ENCODE measurements at regions not wholly inside any gene's neighbourhood (a gene's known extent, or its start where the extent isn't known, plus 50 kb on each side); places are given as distances from the start of the nearest gene placed in this dataset.

DNA sequence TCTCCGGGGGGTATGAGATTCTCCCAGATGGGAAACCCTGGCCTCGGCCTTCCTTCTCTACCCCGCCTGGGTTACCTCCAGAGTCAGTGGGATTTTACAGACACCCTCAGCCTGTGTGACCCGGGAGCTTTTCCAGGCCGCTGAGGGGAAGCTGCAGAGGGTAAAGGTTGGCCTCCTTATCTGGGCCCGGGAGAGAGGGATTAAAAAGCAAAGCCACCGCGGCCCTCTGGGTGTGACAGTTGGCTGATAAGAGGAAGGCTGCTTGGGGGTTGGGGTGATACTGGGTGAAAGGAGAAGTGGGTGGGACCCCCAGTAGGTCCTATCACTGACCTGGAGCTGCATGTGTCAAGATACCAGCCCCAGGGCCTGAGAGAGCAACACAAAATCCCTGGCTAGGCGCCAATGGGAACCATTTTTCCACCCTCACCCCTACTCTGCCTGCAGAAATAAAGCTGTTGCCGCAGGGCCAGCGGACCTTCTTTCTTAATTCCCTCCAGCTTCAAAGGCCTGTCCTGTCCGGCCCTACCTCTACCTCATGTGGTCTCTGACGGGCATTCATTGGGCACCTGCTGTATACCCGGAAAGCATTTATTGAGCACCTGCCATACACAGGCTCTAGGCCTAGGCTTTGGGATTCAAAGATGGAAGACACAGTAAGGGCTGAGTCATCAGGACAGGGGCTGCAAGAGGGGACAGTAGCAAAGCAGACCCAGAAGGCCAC is 77.6 kb upstream of the GSE1 start (continued):
- peak; percentile 95; the same call in 1 of the 2 replicates for TF ChIP-seq ZNF670 (CRISPR knock-in tag; IDR thresholded peaks at IDR 0.05; ENCODE audit: borderline replicate concordance)
- TF ChIP-seq, protein P1, sequence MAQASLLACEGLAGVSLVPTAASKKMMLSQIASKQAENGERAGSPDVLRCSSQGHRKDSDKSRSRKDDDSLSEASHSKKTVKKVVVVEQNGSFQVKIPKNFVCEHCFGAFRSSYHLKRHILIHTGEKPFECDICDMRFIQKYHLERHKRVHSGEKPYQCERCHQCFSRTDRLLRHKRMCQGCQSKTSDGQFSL (CRISPR knock-in tag; IDR thresholded peaks at IDR 0.05) = peak; percentile 37; the same call in 1 of the 2 replicates
- TF ChIP-seq ZFP36L2 (CRISPR knock-in tag; IDR thresholded peaks at IDR 0.05) = no peak
- TF ChIP-seq, protein P2, sequence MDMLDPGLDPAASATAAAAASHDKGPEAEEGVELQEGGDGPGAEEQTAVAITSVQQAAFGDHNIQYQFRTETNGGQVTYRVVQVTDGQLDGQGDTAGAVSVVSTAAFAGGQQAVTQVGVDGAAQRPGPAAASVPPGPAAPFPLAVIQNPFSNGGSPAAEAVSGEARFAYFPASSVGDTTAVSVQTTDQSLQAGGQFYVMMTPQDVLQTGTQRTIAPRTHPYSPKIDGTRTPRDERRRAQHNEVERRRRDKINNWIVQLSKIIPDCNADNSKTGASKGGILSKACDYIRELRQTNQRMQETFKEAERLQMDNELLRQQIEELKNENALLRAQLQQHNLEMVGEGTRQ (IDR thresholded peaks at IDR 0.05; ENCODE audit: low read depth, low read length) = no peak
- TF ChIP-seq, protein P2 (CRISPR knock-in tag; IDR thresholded peaks at IDR 0.05; ENCODE audit: borderline replicate concordance) = no peak
- TF ChIP-seq, protein P3, sequence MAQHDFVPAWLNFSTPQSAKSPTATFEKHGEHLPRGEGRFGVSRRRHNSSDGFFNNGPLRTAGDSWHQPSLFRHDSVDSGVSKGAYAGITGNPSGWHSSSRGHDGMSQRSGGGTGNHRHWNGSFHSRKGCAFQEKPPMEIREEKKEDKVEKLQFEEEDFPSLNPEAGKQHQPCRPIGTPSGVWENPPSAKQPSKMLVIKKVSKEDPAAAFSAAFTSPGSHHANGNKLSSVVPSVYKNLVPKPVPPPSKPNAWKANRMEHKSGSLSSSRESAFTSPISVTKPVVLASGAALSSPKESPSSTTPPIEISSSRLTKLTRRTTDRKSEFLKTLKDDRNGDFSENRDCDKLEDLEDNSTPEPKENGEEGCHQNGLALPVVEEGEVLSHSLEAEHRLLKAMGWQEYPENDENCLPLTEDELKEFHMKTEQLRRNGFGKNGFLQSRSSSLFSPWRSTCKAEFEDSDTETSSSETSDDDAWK (CRISPR knock-in tag; IDR thresholded peaks at IDR 0.05) = no peak
- peak; percentile 76; the same call in 1 of the 2 replicates for TF ChIP-seq ZNF724P (CRISPR knock-in tag; IDR thresholded peaks at IDR 0.05; ENCODE audit: borderline replicate concordance)
- TF ChIP-seq, protein P4, sequence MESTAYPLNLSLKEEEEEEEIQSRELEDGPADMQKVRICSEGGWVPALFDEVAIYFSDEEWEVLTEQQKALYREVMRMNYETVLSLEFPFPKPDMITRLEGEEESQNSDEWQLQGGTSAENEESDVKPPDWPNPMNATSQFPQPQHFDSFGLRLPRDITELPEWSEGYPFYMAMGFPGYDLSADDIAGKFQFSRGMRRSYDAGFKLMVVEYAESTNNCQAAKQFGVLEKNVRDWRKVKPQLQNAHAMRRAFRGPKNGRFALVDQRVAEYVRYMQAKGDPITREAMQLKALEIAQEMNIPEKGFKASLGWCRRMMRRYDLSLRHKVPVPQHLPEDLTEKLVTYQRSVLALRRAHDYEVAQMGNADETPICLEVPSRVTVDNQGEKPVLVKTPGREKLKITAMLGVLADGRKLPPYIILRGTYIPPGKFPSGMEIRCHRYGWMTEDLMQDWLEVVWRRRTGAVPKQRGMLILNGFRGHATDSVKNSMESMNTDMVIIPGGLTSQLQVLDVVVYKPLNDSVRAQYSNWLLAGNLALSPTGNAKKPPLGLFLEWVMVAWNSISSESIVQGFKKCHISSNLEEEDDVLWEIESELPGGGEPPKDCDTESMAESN (CRISPR knock-in tag; conservative IDR thresholded peaks at IDR 0.05) = peak; percentile 81
- peak; percentile 88; the same call in 1 of the 2 replicates for TF ChIP-seq ZBTB20 (CRISPR knock-in tag; IDR thresholded peaks at IDR 0.05; ENCODE audit: borderline replicate concordance, low read depth)
- peak; percentile 91 for TF ChIP-seq CBFB (CRISPR knock-in tag; IDR thresholded peaks at IDR 0.05)
- TF ChIP-seq POLR2G (IDR thresholded peaks at IDR 0.05; ENCODE audit: low read depth, low read length) = peak; percentile 84
- TF ChIP-seq FOXP1 (IDR thresholded peaks at IDR 0.05) = no peak; the same call in 1 of the 2 replicates
- TF ChIP-seq FOXP1 (CRISPR knock-in tag; IDR thresholded peaks at IDR 0.05) = peak; percentile 76; the same call in 1 of the 2 replicates
- TF ChIP-seq, protein P5, sequence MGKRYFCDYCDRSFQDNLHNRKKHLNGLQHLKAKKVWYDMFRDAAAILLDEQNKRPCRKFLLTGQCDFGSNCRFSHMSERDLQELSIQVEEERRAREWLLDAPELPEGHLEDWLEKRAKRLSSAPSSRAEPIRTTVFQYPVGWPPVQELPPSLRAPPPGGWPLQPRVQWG (CRISPR knock-in tag; IDR thresholded peaks at IDR 0.05; ENCODE audit: borderline replicate concordance, low read depth) = 0 out of 2 replicates have a peak, but pooled peaks have one; percentile 20
- no peak for TF ChIP-seq ZNF570 (CRISPR knock-in tag; IDR thresholded peaks at IDR 0.05; ENCODE audit: borderline replicate concordance)
- TF ChIP-seq, protein P6, sequence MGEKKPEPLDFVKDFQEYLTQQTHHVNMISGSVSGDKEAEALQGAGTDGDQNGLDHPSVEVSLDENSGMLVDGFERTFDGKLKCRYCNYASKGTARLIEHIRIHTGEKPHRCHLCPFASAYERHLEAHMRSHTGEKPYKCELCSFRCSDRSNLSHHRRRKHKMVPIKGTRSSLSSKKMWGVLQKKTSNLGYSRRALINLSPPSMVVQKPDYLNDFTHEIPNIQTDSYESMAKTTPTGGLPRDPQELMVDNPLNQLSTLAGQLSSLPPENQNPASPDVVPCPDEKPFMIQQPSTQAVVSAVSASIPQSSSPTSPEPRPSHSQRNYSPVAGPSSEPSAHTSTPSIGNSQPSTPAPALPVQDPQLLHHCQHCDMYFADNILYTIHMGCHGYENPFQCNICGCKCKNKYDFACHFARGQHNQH (CRISPR knock-in tag; IDR thresholded peaks at IDR 0.05) = peak; percentile 78
- peak; percentile 56; the same call in 1 of the 2 replicates for TF ChIP-seq BHLHE40 (IDR thresholded peaks at IDR 0.05; ENCODE audit: low read length)
- no peak; the same call in 1 of the 2 replicates for TF ChIP-seq ELF3 (CRISPR knock-in tag; IDR thresholded peaks at IDR 0.05)
- peak; percentile 88 for TF ChIP-seq ZNF501 (CRISPR knock-in tag; IDR thresholded peaks at IDR 0.05)
- no peak for TF ChIP-seq ZNF160 (CRISPR knock-in tag; IDR thresholded peaks at IDR 0.05)
- no peak for TF ChIP-seq ZNF468 (CRISPR knock-in tag; IDR thresholded peaks at IDR 0.05)
